ENCODE measurements at regions not wholly inside any gene's neighbourhood (a gene's known extent, or its start where the extent isn't known, plus 50 kb on each side); places are given as distances from the start of the nearest gene placed in this dataset.

- TF ChIP-seq, protein P1, sequence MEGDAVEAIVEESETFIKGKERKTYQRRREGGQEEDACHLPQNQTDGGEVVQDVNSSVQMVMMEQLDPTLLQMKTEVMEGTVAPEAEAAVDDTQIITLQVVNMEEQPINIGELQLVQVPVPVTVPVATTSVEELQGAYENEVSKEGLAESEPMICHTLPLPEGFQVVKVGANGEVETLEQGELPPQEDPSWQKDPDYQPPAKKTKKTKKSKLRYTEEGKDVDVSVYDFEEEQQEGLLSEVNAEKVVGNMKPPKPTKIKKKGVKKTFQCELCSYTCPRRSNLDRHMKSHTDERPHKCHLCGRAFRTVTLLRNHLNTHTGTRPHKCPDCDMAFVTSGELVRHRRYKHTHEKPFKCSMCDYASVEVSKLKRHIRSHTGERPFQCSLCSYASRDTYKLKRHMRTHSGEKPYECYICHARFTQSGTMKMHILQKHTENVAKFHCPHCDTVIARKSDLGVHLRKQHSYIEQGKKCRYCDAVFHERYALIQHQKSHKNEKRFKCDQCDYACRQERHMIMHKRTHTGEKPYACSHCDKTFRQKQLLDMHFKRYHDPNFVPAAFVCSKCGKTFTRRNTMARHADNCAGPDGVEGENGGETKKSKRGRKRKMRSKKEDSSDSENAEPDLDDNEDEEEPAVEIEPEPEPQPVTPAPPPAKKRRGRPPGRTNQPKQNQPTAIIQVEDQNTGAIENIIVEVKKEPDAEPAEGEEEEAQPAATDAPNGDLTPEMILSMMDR (IDR thresholded peaks at IDR 0.05; ENCODE audit: low read length): no peak
- no peak for TF ChIP-seq EZH2 (optimal IDR thresholded peaks at IDR 0.05; ENCODE audit: low read depth, low read length)
Measured at GRCh38 chr9:115657695-115658094, 495.9 kb upstream of the PAPPA start.
